ENCODE measurements at regions not wholly inside any gene's neighbourhood (a gene's known extent, or its start where the extent isn't known, plus 50 kb on each side); places are given as distances from the start of the nearest gene placed in this dataset.

GRCh38 chr4:120355881-120356280 lies 289.2 kb upstream of the MAD2L1 start:
- Histone ChIP-seq H3K4me3 (ENCODE audit: low read length in 2 of 2) (no peak overlapping the region), H3K4me1 (ENCODE audit: control insufficient read depth, insufficient read depth, low read length) (no peaks in the 10 kb centered on the region), H3K9ac (ENCODE audit: low read length in 2 of 2) (no peak overlapping the region), H3K36me3 (ENCODE audit: control insufficient read depth in 2 of 2, insufficient read depth in 2 of 2, low read length in 2 of 2) (no peaks in the 10 kb centered on the region), H3K27me3 (ENCODE audit: control insufficient read depth in 1 of 2, insufficient read depth in 2 of 2, low read length in 2 of 2) (no peaks in the 10 kb centered on the region), H3K27ac (ENCODE audit: low read length) (no peak overlapping the region), H3K9me3 (ENCODE audit: control insufficient read depth in 2 of 2, low read length in 2 of 2) (no peaks in the 10 kb centered on the region)

GRCh38 chr4:120354381-120354780 lies 287.7 kb upstream of the MAD2L1 start:
- Histone ChIP-seq H3K4me3 (ENCODE audit: low read length in 2 of 2) (no peak overlapping the region), H3K27me3 (ENCODE audit: control insufficient read depth in 1 of 2, insufficient read depth in 2 of 2, low read length in 2 of 2) (no peaks in the 10 kb centered on the region), H3K36me3 (ENCODE audit: control insufficient read depth in 2 of 2, insufficient read depth in 2 of 2, low read length in 2 of 2) (no peaks in the 10 kb centered on the region), H3K27ac (ENCODE audit: low read length) (no peak overlapping the region), H3K9ac (ENCODE audit: low read length in 2 of 2) (no peak overlapping the region), H3K4me1 (ENCODE audit: control insufficient read depth, insufficient read depth, low read length) (no peaks in the 10 kb centered on the region), H3K9me3 (ENCODE audit: control insufficient read depth in 2 of 2, low read length in 2 of 2) (no peaks in the 10 kb centered on the region)

GRCh38 chr4:120353235-120353634 lies 286.6 kb upstream of the MAD2L1 start:
- Histone ChIP-seq H3K9ac (ENCODE audit: low read length in 2 of 2) (no peak overlapping the region), H3K9me3 (ENCODE audit: control insufficient read depth in 2 of 2, low read length in 2 of 2) (no peaks in the 10 kb centered on the region), H3K4me1 (ENCODE audit: control insufficient read depth, insufficient read depth, low read length) (no peaks in the 10 kb centered on the region), H3K27ac (ENCODE audit: low read length) (no peak overlapping the region), H3K36me3 (ENCODE audit: control insufficient read depth in 2 of 2, insufficient read depth in 2 of 2, low read length in 2 of 2) (no peaks in the 10 kb centered on the region), H3K27me3 (ENCODE audit: control insufficient read depth in 1 of 2, insufficient read depth in 2 of 2, low read length in 2 of 2) (no peaks in the 10 kb centered on the region), H3K4me3 (ENCODE audit: low read length in 2 of 2) (no peak overlapping the region)

- no peak overlapping the region for H3K4me3 ChIP-seq (ENCODE audit: low read length in 2 of 2)
- no peaks in the 10 kb centered on the region for H3K9me3 ChIP-seq (ENCODE audit: control insufficient read depth in 2 of 2, low read length in 2 of 2)
- no peak overlapping the region for H3K27ac ChIP-seq (ENCODE audit: low read length)
- no peaks in the 10 kb centered on the region for H3K4me1 ChIP-seq (ENCODE audit: control insufficient read depth, insufficient read depth, low read length)
- H3K36me3 ChIP-seq (ENCODE audit: control insufficient read depth in 2 of 2, insufficient read depth in 2 of 2, low read length in 2 of 2) = no peaks in the 10 kb centered on the region
- no peak overlapping the region for H3K9ac ChIP-seq (ENCODE audit: low read length in 2 of 2)
- H3K27me3 ChIP-seq (ENCODE audit: control insufficient read depth in 1 of 2, insufficient read depth in 2 of 2, low read length in 2 of 2) = no peaks in the 10 kb centered on the region
These were observed 286.1 kb upstream of the MAD2L1 start for GRCh38 chr4:120352739-120353138.

GRCh38 chr4:120348948-120349347 lies 282.3 kb upstream of the MAD2L1 start:
- Histone ChIP-seq H3K4me3 (ENCODE audit: low read length in 2 of 2) (no peak overlapping the region), H3K36me3 (ENCODE audit: control insufficient read depth in 2 of 2, insufficient read depth in 2 of 2, low read length in 2 of 2) (no peaks in the 10 kb centered on the region), H3K9ac (ENCODE audit: low read length in 2 of 2) (no peak overlapping the region), H3K27ac (ENCODE audit: low read length) (no peak overlapping the region), H3K9me3 (ENCODE audit: control insufficient read depth in 2 of 2, low read length in 2 of 2) (no peaks in the 10 kb centered on the region), H3K27me3 (ENCODE audit: control insufficient read depth in 1 of 2, insufficient read depth in 2 of 2, low read length in 2 of 2) (no peaks in the 10 kb centered on the region), H3K4me1 (ENCODE audit: control insufficient read depth, insufficient read depth, low read length) (no peaks in the 10 kb centered on the region)

GRCh38 chr4:120348521-120348920 lies 281.9 kb upstream of the MAD2L1 start:
- Histone ChIP-seq H3K9ac (ENCODE audit: low read length in 2 of 2) (no peak overlapping the region), H3K36me3 (ENCODE audit: control insufficient read depth in 2 of 2, insufficient read depth in 2 of 2, low read length in 2 of 2) (no peaks in the 10 kb centered on the region), H3K9me3 (ENCODE audit: control insufficient read depth in 2 of 2, low read length in 2 of 2) (no peaks in the 10 kb centered on the region), H3K27ac (ENCODE audit: low read length) (no peak overlapping the region), H3K27me3 (ENCODE audit: control insufficient read depth in 1 of 2, insufficient read depth in 2 of 2, low read length in 2 of 2) (no peaks in the 10 kb centered on the region), H3K4me3 (ENCODE audit: low read length in 2 of 2) (no peak overlapping the region), H3K4me1 (ENCODE audit: control insufficient read depth, insufficient read depth, low read length) (no peaks in the 10 kb centered on the region)

- Histone ChIP-seq H3K9ac (ENCODE audit: low read length in 2 of 2) (no peak overlapping the region), H3K4me3 (ENCODE audit: low read length in 2 of 2) (no peak overlapping the region), H3K4me1 (ENCODE audit: control insufficient read depth, insufficient read depth, low read length) (no peaks in the 10 kb centered on the region), H3K27ac (ENCODE audit: low read length) (no peak overlapping the region), H3K9me3 (ENCODE audit: control insufficient read depth in 2 of 2, low read length in 2 of 2) (no peaks in the 10 kb centered on the region), H3K27me3 (ENCODE audit: control insufficient read depth in 1 of 2, insufficient read depth in 2 of 2, low read length in 2 of 2) (no peaks in the 10 kb centered on the region), H3K36me3 (ENCODE audit: control insufficient read depth in 2 of 2, insufficient read depth in 2 of 2, low read length in 2 of 2) (no peaks in the 10 kb centered on the region)
These were observed 265.1 kb upstream of the MAD2L1 start for GRCh38 chr4:120331486-120332370.

GRCh38 chr4:120329386-120329785 lies 262.7 kb upstream of the MAD2L1 start:
- no peak overlapping the region for H3K27ac ChIP-seq (ENCODE audit: low read length)
- no peaks in the 10 kb centered on the region for H3K4me1 ChIP-seq (ENCODE audit: control insufficient read depth, insufficient read depth, low read length)
- H3K27me3 ChIP-seq (ENCODE audit: control insufficient read depth in 1 of 2, insufficient read depth in 2 of 2, low read length in 2 of 2) = no peaks in the 10 kb centered on the region
- no peaks in the 10 kb centered on the region for H3K9me3 ChIP-seq (ENCODE audit: control insufficient read depth in 2 of 2, low read length in 2 of 2)
- no peak overlapping the region for H3K4me3 ChIP-seq (ENCODE audit: low read length in 2 of 2)
- H3K36me3 ChIP-seq (ENCODE audit: control insufficient read depth in 2 of 2, insufficient read depth in 2 of 2, low read length in 2 of 2) = no peaks in the 10 kb centered on the region
- no peak overlapping the region for H3K9ac ChIP-seq (ENCODE audit: low read length in 2 of 2)

- Histone ChIP-seq H3K27ac (ENCODE audit: low read length) (no peak overlapping the region), H3K9me3 (ENCODE audit: control insufficient read depth in 2 of 2, low read length in 2 of 2) (no peaks in the 10 kb centered on the region), H3K4me3 (ENCODE audit: low read length in 2 of 2) (no peak overlapping the region), H3K27me3 (ENCODE audit: control insufficient read depth in 1 of 2, insufficient read depth in 2 of 2, low read length in 2 of 2) (no peaks in the 10 kb centered on the region), H3K4me1 (ENCODE audit: control insufficient read depth, insufficient read depth, low read length) (no peaks in the 10 kb centered on the region), H3K36me3 (ENCODE audit: control insufficient read depth in 2 of 2, insufficient read depth in 2 of 2, low read length in 2 of 2) (no peaks in the 10 kb centered on the region), H3K9ac (ENCODE audit: low read length in 2 of 2) (no peak overlapping the region)
These were observed 260.6 kb upstream of the MAD2L1 start for GRCh38 chr4:120327276-120327675.

- H3K27me3 ChIP-seq (ENCODE audit: control insufficient read depth in 1 of 2, insufficient read depth in 2 of 2, low read length in 2 of 2) = no peaks in the 10 kb centered on the region
- no peaks in the 10 kb centered on the region for H3K9me3 ChIP-seq (ENCODE audit: control insufficient read depth in 2 of 2, low read length in 2 of 2)
- H3K9ac ChIP-seq (ENCODE audit: low read length in 2 of 2) = no peak overlapping the region
- H3K4me3 ChIP-seq (ENCODE audit: low read length in 2 of 2) = no peak overlapping the region
- no peak overlapping the region for H3K27ac ChIP-seq (ENCODE audit: low read length)
- no peaks in the 10 kb centered on the region for H3K4me1 ChIP-seq (ENCODE audit: control insufficient read depth, insufficient read depth, low read length)
- H3K36me3 ChIP-seq (ENCODE audit: control insufficient read depth in 2 of 2, insufficient read depth in 2 of 2, low read length in 2 of 2) = no peaks in the 10 kb centered on the region
These were observed 252.6 kb upstream of the MAD2L1 start for GRCh38 chr4:120319046-120319767.
